ENCODE measurements at regions not wholly inside any gene's neighbourhood (a gene's known extent, or its start where the extent isn't known, plus 50 kb on each side); places are given as distances from the start of the nearest gene placed in this dataset.
"Not testable (repeated sequence)": the region's sequence is repeated elsewhere in the genome, so short reads cannot be mapped to it uniquely, and the experiment has no call there.

GRCh38 chr7:123323689-123324088 lies 123.9 kb upstream of the SLC13A1 start:
- DNase-seq: no peak

- DNase-seq: peak in 2 of 4 experiments; percentile 1 to 7
Measured at GRCh38 chr7:123321578-123321977, 121.8 kb upstream of the SLC13A1 start.

GRCh38 chr7:123319911-123320310 lies 120.1 kb upstream of the SLC13A1 start:
- no peak for DNase-seq

GRCh38 chr7:123314886-123315285 lies 115.1 kb upstream of the SLC13A1 start:
- DNase-seq: no peak

- no peak for DNase-seq
Measured at GRCh38 chr7:123308254-123308951, 108.6 kb upstream of the SLC13A1 start.

GRCh38 chr7:123305840-123306375 lies 106.1 kb upstream of the SLC13A1 start:
- DNase-seq: no peak

- no peak for DNase-seq
Measured at GRCh38 chr7:123303926-123304325, 104.2 kb upstream of the SLC13A1 start.

- no peak for DNase-seq
Measured at GRCh38 chr7:123296965-123297364, 97.2 kb upstream of the SLC13A1 start.

GRCh38 chr7:123293710-123294109 lies 93.9 kb upstream of the SLC13A1 start:
- DNase-seq: no peak

GRCh38 chr7:123292227-123292626 lies 92.5 kb upstream of the SLC13A1 start:
- no peak for DNase-seq

- no peak for DNase-seq
Measured at GRCh38 chr7:123289200-123289599, 89.4 kb upstream of the SLC13A1 start.

- DNase-seq: no peak
Measured at GRCh38 chr7:123285076-123285700, 85.4 kb upstream of the SLC13A1 start.

- DNase-seq: no peak
Measured at GRCh38 chr7:123283373-123283772, 83.6 kb upstream of the SLC13A1 start.

GRCh38 chr7:123282181-123282580 lies 82.4 kb upstream of the SLC13A1 start:
- DNase-seq: no peak

- no peak for DNase-seq
Measured at GRCh38 chr7:123279949-123280348, 80.2 kb upstream of the SLC13A1 start.

- DNase-seq: no peak
Measured at GRCh38 chr7:123275036-123275753, 75.4 kb upstream of the SLC13A1 start.

GRCh38 chr7:123273185-123273584 lies 73.4 kb upstream of the SLC13A1 start:
- no peak for DNase-seq

GRCh38 chr7:123271856-123272255 lies 72.1 kb upstream of the SLC13A1 start:
- no peak for DNase-seq

- no peak for DNase-seq
Measured at GRCh38 chr7:123271231-123271630, 71.5 kb upstream of the SLC13A1 start.

GRCh38 chr7:123270570-123270969 lies 70.8 kb upstream of the SLC13A1 start:
- DNase-seq: no peak

GRCh38 chr7:123265853-123266252 lies 66.1 kb upstream of the SLC13A1 start:
- no peak for DNase-seq

GRCh38 chr7:123264820-123265219 lies 65.1 kb upstream of the SLC13A1 start:
- DNase-seq: not testable (repeated sequence)

- DNase-seq: no peak
Measured at GRCh38 chr7:123260428-123260960, 60.7 kb upstream of the SLC13A1 start.
